Left colon (tissue), 2 donors: ENCODE measurements at regions not wholly inside any gene's neighbourhood (a gene's known extent, or its start where the extent isn't known, plus 50 kb on each side); places are given as distances from the start of the nearest gene placed in this dataset.
A peak's percentile ranks its signal among the peaks of the same experiment; 100 is the strongest.

ENCODE experiments used
- ATAC-seq: fragments of 200-7000 bp; cut with Tn5 transposase; one replicate; pipeline ENCODE4 v1.9.1; 2020; ENCODE audit warnings: mild to moderate bottlenecking, moderate library complexity
- DNase-seq, 2 donors: peaks; one replicate each; pipeline ENCODE4 v3.0.0-alpha.2; 2020
- intact Hi-C, 2 donors: fragments of 100-400 bp; cut with DNase I in 1 of 2; cut with micrococcal nuclease in 1 of 2; formaldehyde crosslinking; loops; one replicate each; pipeline versions ENCODE4 v1.11.2 to v1.14.0; 2022; cut with DNase I, micrococcal nuclease
- donor health status: DM: no; HTN: no; CAD: no.
- donor health status: DM: yes; HTN: yes; CAD: no.

DNA sequence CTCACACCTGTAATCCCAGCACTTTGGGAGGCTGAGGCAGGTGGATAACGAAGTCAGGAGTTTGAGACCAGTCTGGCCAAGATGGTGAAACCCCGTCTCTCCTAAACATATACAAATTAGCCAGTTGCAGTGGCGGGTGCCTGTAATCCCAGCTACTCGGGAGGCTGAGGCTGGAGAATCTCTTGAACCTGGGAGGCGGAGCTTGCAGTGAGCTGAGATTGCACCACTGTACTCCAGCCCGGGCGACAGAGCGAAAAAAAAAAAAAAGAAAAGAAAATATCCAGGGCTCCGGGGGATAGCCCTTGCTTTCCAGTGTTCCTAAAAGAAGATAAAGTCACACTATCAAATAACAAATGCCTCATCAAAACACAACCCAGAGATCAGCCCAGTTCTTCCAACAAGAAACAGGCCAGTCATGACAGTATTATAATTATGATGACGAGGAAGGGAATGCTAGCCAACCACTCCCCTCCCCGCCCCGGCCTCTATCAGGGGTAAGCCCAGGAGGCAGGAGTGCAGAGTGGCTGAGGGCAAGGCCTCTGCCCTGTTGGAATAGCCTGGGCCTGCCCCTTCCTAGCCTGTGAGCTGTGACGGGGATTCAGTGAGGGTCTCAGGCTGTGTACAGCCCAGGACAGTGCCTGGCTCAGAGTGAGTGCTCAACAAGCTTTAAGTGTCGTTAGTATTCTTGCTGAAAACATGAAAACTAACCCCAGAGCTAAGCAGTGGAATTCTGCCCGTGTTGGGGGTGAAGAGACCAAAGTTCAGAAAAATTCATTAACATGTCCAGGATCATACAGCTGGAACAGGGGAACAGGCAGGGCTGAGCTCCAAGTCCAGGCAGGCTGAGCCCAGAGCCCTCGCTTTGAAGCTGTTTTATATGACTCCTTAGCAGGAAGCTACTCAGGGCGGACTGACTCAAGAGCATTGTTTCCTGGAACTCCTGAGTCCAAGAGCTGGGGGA is 54.3 kb downstream of the FAM241B start:
- intact Hi-C loops, result no loop called here
- DNase-seq (peak; percentile 88 to 91), ATAC-seq (peak; percentile 89)

DNA sequence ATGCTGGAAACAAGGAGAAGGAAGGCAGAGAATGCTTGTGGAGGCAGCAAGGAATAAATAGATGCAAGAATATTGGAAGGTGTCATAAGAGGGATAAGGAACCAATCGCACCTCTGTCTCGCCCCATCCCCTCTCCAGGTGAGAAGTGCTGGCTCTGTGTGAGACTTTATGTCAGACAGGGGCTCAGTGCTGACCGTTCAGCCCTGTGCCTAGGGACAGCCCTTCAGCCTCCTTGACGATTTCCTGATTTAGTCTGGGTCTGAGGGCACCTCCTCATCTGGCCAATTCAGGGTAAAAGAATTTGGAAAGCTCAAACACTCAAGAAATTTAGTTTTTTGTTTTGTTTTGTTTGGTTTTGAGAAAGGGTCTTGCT is 54.9 kb downstream of the FAM241B start:
- intact Hi-C loops, result no loop called here
- DNase-seq (no peak), ATAC-seq (peak; percentile 34)

DNA sequence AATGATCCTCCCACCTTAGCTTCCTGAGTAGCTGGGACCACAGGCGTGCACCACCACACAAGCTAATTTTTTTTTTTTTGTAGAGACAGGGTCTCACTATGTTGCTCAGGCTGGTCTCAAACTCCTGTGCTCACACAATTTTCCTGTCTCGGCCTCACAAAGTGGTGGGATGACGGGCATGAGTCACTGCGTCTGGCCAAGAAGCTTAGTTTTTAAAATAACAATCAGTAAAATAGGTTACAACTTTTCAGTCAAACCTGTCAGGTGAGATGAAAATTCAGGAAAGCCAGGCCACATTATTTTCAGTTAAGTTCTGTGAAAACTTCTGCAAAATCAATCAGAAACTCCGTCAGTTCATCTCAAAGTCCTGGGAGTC is 55.4 kb downstream of the FAM241B start:
- ATAC-seq (no peak), DNase-seq (no peak)
- intact Hi-C loops, result no loop called here

DNA sequence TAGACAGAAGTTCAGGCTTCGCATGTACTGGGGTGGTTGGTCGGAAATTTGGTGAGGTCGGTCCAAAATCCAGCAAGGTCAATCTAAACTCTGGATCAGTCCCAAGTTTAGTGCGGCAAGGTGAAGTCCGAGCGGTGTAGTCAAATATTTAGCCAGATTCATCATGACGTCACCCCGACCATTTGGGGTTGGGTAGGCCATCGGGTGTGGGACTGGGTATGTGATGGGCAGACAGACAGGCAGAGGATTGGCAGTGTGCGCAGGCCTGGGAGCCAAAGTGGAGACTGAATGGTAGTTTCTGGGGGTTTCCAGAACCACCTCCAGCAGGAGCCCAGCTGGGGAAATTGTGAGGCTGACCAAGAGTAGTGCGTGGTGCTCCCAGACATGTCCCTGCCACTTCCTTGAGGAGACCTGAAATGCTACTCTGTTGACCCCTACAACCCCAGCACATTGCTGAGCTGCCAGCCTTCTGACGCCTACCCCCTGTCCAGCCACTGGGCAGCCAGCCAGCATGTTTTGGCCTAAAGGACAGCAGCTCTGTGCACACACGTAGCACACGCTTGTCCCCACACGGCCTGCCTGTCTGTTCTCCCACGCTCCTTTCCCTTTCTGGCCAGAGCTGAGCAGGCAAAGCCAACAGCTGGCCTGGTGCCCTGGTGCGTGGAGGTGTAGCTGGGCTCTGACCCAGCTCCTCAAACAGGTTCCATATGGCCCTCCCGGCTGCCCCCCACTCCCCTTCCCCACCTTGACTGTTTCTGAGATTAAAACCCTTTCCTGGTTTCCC is 55.9 kb downstream of the FAM241B start:
- ATAC-seq, result no peak
- intact Hi-C loops, result no loop called here
- DNase-seq, result peak in 1 of 2 donors; percentile 31

DNA sequence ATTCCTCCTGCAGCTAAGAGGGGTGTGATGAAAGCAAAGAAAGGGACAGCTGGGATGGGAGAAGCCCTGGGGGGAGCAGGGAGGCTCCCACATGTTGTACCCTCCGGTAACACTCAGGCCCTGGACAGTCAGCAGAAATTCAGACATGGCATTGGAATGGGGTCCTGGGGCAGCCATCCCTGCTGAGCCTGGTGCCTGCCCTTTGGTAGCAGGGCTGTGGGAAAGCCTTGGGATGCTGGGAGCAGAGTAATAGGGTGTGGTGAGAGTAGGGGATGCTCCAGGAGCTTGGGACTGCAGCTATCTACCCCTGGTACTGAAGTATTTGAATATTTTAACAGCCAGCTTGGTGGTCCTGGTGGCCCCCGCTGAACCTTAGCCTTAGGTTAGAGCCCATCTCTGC is 56.8 kb downstream of the FAM241B start:
- DNase-seq (no peak), ATAC-seq (no peak)
- intact Hi-C loops, result no loop called here

DNA sequence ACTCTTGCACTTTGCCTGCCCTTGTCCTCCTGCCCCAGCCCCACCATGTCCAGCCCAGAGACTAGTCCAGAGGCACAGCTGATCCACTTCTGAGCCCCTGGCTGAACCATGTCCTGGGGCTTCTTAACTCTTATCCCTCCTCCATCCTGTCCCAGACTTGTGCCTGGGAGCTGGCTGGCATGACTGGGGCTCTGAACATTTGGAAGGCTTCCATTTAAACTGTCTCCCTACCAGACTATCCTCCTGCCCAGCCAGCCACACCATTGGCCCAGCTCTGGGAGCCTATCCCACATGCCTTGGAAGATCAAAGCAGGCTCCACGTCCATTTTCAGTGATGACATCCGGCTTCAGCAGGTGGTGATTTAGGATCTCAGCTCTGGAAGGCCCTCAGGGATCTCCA is 57.4 kb downstream of the FAM241B start:
- ATAC-seq, result no peak
- intact Hi-C loops, result no loop called here
- DNase-seq, result no peak

DNA sequence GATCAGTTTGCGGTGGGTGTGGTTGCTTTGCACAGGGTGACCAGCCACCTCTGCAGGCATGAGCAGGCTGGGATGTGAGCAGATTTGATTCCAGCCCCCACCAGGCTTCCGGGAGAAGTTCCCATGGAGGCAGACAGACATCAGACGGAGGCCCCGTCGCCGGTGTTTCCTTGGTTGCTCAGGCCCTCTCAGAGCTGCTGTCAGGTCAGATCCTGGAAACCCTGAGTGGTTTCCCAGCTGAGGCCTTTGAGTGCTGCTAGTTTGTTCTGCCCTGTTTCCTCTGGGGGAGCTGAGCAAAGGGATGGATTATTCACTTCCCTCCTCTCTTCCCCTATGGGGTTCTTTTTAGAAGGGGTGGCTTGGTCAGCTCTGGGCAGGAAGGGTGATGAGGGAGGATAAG is 62.2 kb downstream of the FAM241B start:
- intact Hi-C loops, result no loop called here
- DNase-seq (no peak), ATAC-seq (no peak)

DNA sequence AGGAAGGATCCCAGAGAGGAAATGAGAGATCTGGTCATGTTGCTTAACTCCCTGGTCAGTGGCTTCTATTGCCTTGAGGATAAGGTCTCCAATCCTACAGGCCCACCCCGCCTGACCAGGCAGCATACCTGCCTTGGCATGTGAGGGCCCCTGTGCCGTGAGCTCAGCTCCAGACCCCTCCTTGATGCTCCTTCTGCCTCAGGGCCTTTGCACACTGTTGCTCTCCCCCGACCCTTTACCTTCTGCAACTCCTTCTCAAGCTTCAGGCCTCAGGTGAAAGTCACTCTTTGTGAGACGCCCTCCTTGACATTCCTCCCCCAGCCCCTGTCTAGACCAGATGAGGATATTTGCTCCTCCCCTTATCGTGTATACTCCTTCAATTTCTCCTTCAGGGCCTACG is 62.8 kb downstream of the FAM241B start:
- DNase-seq (no peak), ATAC-seq (no peak)
- intact Hi-C loops, result no loop called here

DNA sequence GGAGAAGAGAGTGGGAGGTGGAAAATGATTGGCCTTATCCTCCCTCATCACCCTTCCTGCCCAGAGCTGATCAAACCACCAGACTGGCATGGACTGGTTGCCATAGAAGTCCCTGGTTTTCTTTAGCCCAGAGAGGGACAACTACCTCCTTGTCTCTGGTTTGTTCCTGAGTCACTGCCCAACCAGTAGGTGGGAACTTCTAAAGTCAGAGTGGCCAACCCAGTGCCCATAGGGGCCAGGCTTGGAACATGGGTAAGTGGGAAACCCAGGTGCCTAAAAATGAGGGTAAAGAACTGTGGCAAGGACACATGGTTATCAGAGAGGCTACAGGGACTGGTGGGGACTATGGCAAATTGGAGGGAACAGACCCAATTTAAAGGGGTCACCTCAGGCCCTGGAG is 63.8 kb downstream of the FAM241B start:
- intact Hi-C loops, result no loop called here
- no peak for ATAC-seq
- DNase-seq, result no peak

DNA sequence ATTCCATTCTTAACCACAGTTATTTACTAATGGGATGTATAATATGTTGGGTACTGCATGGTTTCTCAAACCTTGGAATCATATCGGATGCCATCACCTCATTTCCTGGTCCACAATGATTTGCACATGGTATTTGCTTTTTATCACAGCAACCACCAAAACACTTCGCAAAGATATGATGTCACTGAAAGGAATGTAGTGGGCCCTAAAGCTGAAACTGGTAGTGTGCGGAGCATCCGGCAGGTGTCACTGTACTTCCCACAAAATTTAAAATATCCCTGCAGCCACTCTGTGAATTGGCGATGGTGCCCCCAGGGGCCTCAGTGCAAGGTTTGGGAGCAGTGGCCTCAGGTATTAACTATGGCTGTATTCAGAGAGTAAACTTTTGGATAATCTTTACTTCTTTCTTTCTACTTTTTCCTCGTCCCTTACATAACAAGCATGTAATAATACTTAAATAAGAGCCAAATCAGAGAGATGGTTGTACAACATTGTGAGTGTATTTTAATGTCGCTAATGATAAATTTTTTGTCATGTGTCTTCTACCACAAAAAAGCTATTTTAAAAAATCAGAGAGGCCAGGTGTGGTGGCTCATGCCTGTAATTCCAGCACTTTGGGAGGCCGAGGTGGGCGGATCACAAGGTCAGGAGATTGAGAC is 66.2 kb downstream of the FAM241B start:
- intact Hi-C loops, result no loop called here
- DNase-seq (no peak), ATAC-seq (peak; percentile 68)

DNA sequence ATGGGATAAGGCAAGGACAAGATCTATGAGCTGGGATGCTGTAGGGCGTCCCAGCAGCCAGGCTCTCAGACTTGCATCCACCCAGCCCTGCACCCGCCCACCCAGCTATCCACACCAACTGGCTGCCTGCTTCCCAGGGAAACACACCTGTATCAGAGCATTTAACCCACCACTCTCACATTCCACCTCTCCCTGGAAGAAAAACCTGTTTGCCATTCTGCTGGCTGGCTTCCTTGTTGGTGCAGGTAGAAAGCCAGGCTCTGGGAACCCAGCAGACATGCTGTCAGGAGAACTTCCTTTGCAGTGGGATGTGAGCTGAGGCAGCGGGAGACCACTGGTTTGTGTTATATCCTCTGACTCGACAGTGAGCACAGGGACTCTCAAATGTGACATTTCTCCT is 67.0 kb downstream of the FAM241B start:
- no peak for DNase-seq

DNA sequence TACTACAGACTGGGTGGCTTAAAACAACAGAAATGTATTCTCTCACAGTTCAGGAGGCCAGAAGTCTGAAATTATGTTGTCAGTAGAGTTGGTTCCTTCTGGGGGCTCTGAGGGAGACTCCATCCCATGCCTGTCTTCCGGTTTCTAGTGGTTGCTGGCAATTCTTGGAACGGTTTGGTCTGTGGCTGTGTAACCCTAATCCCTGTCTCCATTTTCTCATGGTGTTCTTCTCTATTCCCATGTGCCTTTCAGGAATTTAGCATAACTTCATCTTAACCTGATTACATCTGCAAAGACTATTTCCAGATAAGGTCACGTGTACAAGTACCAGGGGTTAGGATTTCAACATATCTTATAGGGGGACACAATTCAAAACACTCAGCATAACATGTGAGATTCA is 73.2 kb downstream of the FAM241B start:
- DNase-seq (no peak), ATAC-seq (no peak)
- intact Hi-C loops, result no loop called here

More for the DNA sequence above, 67.0 kb downstream of the FAM241B start:
- ATAC-seq, result no peak
- intact Hi-C loops, result no loop called here

DNA sequence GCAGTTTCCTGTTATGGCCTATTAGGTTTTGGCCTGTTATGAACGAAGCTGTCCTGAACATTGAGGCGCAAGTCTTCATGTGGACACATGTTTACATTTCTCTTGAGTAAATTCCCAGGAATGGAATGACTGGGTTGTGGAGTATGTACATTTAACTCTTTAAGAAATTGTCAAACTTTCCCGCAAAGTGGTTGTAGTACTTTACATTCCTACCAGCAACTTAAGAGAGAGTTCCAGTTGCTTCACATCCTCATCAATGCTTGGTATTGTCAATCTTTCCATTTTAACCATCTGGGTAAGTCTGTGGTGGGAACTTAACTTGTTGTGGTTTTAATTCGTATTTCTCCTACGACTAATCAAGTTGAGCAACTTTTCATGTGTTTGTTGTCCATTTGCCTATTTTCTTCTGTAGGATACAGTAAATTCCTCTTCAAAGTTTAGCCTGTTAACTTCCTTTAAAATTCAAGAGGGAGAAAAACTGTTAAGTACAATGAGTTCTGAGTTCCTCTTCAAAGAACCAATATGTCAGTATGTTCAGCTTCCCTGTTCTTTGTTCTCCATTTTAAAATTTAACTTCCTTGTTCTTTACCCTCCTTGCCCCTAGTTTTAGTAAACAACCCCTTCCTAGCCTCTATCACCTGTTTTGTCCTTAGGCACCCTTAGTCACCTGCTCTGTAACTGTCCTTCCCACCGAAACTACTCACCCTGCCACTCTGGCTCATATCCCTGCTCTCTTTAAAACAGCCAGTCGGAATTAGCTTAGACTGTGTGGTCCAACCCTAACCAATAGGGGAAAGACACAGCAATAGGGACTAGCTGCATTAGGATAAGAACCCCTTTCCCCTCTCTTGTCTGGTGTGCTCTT is 74.0 kb downstream of the FAM241B start:
- ATAC-seq, result no peak
- DNase-seq, result no peak
- intact Hi-C loops, result no loop called here

DNA sequence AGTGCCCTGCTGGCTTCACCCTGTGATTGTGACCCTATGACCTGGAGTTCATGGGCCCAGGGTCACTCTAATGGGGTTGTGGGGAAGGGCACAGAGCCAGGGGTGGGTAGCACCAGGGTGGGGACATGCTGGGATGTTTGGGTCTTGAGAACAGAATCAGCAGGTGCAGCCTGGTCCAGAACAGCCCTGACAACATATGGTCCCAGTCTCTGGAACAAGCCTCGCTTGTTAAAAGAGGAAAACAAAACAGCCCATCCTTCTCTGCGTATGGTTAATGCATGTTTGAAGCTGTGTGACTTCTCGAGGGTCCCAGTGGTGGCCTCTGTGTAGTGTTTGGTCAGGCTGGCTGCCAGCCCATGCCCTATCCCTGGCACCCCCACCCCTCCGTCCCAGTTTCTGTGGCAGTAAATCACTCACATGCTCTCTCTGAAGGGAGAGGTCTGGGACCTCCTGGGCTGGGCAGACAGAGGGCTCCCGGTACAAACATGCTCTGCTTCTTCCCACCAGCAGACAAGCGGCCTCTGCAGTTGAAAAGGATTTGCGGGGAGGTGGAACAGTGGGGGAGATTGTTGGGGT is 79.4 kb downstream of the FAM241B start:
- ATAC-seq, result no peak
- no peak for DNase-seq
- intact Hi-C loops, result no loop called here

DNA sequence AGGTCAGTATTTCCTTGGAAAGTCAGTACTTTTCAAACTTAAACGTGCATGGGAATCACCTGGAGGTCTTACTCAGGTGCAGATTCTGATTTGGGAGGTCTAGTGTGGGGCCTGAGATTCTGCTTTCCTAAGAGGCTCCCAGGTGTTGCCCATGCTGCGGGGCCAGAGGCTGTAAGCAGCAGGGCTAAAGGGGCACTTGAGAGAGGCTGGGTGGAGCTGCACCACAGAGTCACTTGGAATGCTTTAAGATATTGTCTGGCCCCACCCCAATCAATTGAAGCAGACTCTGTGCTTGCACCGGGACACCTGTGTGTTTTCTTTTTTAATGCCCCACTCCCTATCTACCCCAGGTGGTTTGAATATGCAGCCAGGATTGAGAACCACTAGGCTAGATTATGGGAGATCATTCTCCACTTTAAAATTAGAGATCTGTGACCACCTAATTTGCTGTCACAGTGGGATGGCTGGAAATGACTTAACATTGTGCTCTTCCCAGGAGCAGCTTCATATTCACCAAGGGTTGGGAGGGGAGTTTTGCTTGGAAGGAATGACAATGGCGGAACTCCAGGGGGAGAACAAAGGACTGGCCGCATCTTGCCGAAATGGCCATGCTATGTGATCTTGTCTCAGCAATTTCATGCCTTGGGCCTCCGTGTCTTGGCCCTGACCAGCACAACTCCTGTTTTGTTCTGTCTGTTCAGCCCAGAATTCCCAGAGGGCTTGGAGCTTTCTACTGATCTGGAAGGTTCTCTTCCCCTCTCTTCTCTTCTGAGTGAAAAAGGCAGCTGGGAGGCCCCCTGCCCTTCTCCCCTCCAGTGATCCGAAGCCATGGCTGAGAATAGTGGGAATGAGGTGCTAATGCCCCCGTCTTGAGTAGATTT is 80.2 kb downstream of the FAM241B start:
- DNase-seq, result no peak
- intact Hi-C loops, result loop anchor here in 1 of 2 donors (10.0 kb wide), 1 partner anchor 65 kb away; no protein-coding TSS in a partner anchor
- no peak for ATAC-seq

DNA sequence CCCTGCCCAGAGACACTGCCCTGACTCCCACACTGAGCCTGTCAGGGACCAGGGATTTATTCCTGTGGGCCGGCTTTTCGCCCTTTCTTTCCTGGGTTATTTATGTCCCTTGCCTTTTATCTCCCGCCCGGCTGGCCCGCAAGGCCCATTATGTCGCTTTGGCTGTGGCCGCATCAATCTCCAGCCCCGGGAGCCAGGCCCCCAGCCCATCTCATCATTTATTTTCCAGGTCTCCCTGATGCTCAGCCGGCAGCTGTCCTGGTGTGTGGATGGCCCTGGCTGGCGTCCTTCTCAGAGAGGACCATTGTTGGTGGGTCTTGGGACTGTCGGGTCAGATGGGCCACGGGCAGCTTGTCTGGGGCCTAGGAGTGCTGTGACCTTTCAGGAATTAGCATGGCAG is 82.3 kb downstream of the FAM241B start:
- ATAC-seq (no peak), DNase-seq (no peak)
- intact Hi-C loops, result loop anchor here in 1 of 2 donors (10.0 kb wide), 1 partner anchor 68 kb away; no protein-coding TSS in a partner anchor

DNA sequence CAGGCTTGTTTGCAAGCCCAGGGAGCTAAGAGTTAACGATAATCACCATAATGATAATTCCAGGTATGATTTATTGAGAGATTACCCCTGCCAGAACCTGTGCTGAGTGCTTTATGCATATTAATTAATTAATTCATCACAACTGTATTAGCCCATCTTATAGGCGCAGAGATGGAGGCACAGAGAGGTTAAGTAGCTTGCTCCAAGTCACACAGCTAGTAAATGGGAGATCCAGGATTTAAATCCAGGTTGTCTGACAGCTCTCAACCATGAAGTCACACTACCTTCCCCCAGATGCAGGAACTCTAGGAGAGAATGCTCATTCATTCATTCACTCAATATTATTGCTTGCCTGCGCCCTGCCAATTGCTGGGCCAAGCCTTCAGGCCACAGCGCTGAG is 84.5 kb downstream of the FAM241B start:
- no peak for DNase-seq
- ATAC-seq, result no peak
- intact Hi-C loops, result loop anchor here in 1 of 2 donors (10.0 kb wide), 1 partner anchor 70 kb away; no protein-coding TSS in a partner anchor
